GM12874 (cell line): ENCODE measurements at regions not wholly inside any gene's neighbourhood (a gene's known extent, or its start where the extent isn't known, plus 50 kb on each side); places are given as distances from the start of the nearest gene placed in this dataset.

Source experiments
- CTCF ChIP-seq: IDR thresholded peaks from 2 replicates; pipeline ENCODE4 v1.5.1; 2011; ENCODE audit warnings: low read depth, mild to moderate bottlenecking, control low read depth, low read length, moderate library complexity; ENCODE audit not compliant: insufficient read depth

GRCh38 chr6:92989656-92990055, 429.7 kb downstream of the EPHA7 start:
- TF ChIP-seq CTCF, result no peak

- no peak for TF ChIP-seq CTCF
These were observed 440.1 kb downstream of the EPHA7 start for GRCh38 chr6:92979281-92979680.

GRCh38 chr6:92977018-92977417, 442.3 kb downstream of the EPHA7 start:
- no peak for TF ChIP-seq CTCF

- no peak for TF ChIP-seq CTCF
These were observed 452.0 kb downstream of the EPHA7 start for GRCh38 chr6:92967362-92967761.

- no peak for TF ChIP-seq CTCF
These were observed 456.5 kb downstream of the EPHA7 start for GRCh38 chr6:92962846-92963245.

- no peak for TF ChIP-seq CTCF
These were observed 473.6 kb downstream of the EPHA7 start for GRCh38 chr6:92945799-92946198.

GRCh38 chr6:92944132-92944531, 475.2 kb downstream of the EPHA7 start:
- no peak for TF ChIP-seq CTCF

GRCh38 chr6:92942549-92942948, 476.8 kb downstream of the EPHA7 start:
- TF ChIP-seq CTCF, result no peak
